Fibroblast of gingiva (primary cell): ENCODE measurements at regions not wholly inside any gene's neighbourhood (a gene's known extent, or its start where the extent isn't known, plus 50 kb on each side); places are given as distances from the start of the nearest gene placed in this dataset.

Experiments used
- DNase-seq: peaks from one replicate; pipeline ENCODE4 v3.0.0-alpha.2; 2011; ENCODE audit warnings: low read depth

DNA sequence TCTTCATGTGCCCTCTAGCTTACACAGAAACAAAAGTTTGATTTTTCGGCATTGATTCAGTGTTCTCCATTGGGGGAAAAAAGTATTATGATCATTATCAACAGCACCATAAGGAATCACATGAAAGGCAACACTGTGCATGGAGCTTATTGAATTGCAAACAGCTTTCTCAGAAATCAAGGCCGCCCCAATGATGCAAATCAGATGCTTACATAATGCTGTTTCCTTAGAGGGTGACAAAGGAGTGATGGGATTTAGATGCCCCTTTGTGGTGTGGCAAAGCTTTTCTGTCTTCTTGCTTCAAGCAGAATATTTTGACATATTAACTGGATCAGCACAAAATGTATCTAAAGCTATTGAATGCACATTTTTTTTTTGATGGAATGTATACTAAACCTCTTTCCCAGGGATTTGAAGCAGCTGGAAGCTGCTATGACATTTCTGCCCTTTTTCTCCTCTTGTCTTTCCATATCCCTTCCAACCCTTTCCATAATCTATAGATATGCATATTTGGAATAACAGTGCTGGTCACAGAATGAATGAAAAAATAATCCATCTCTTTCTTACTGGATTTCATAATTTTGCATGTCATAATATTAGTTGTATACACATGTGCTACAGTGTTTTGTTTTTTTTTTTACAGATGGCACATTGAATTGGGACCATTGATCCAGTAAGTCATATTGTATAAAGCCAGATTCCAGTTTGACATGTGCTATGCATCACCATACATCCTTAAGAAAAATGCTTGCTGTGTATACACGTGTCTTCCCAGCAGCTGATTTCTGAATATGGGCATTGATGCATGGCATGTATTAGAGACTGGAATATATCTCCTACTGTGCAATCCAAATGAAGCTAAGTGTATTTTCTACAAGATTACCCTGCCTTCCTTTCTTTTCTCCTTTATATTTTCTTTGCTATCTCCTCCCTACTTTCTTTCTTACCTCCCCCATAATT is 259.7 kb upstream of the DCN start:
- no peak for DNase-seq

DNA sequence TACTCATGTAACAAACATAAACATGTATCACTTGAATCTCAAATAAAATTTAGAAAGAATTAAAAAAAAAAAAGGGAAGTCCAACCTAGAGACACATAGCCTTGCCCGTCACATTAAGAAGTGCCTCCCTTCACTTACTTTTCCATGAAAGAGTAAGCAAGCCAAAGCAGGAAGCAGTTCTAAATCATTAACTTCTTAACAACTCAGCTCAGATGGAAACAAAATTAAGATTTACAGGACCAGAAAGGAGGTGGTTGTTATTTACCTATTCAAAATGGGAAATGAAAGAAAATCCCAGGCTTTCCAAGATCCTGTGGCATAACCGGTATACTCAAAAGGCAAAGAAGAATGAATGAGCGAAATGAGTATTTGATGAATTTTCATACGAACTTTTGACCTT is 258.6 kb upstream of the DCN start:
- no peak for DNase-seq

DNA sequence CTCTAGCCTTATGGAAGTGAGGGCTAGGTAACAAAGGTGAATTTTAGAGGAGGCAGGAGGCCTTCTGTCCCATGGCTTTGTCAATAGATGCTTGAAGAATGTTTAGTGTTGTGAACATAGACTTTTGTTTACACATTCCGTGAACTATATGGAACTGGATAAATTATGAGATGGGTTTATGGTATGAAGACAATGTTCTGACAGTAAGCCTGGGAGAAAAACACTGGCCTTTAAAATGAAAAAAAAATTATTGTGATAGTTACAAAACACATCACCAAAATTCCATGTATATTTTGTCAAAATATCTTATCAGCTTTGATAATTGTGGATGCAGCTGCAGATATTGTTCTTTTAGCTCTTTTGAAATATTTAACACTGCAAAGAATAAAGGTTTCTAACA is 251.5 kb upstream of the DCN start:
- DNase-seq = no peak

DNA sequence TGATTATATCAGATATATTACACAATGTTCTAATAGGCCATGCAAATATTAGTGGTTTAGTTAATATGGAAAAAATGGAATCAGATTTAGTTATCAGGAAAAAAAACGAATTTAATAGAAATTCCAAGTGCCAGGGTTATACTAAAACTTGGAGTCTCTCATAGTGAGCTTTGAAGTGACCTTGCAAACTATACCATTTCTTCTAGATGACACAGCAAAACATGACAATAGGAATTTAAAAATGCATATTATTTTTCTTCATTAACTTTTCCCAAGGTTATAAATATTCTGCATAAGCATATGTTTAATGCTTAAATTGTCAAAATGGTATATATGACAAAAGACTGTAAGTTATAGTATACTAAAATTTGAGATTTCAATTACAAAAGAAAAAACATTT is 250.1 kb upstream of the DCN start:
- no peak for DNase-seq

DNA sequence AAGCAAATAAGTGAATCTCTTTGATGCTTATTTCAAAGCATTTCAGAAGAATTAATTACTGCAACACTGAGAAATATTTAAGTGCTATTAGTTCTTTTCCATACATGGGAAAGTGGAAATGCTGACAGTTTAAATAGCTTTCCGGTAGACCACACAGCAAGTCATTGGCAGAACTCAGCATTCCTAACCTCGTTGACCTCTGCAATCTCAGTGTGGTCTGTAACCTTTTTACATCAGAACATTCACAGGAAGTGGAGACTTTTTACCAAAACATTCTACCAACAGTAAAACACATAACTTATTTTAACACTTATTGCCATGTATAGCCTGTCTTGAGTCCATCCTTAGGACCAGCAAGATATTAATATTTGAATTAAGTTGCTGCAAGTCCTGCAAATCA is 249.5 kb upstream of the DCN start:
- DNase-seq = no peak

DNA sequence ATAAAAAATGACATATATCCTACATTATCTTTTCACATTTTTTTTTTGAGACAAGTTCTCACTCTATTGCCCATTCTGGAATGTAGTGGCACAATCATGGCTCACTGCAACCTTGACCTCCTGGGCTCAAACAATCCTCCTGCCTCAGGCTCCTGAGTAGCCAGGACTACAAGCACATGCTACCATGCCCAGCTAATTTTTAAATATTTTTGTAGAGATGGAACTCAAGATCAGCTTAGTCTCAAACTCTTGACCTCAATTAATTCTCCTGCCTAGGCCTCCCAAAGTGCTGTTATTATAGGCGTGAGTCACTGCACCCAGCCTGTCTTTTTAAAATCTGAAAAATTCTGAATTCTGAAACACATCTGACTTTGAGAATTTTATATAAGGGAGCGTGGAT is 241.9 kb upstream of the DCN start:
- no peak for DNase-seq

DNA sequence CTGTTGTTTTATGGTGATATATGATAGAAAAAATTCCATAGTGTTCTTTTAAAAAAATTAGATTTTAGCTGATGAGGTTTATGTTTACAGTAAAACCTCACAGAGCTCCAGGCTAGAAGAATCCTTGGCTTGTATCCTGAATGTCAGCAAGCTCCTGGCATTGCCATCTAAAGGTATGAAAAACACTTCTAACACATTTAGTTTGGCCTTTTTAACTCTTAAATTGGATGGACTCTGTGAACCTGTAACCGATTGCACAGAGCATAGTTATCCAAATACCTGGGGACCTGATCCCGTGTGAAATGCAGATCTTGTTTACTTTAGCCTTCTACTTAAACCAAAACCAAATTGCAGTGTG is 241.1 kb upstream of the DCN start:
- DNase-seq = no peak

DNA sequence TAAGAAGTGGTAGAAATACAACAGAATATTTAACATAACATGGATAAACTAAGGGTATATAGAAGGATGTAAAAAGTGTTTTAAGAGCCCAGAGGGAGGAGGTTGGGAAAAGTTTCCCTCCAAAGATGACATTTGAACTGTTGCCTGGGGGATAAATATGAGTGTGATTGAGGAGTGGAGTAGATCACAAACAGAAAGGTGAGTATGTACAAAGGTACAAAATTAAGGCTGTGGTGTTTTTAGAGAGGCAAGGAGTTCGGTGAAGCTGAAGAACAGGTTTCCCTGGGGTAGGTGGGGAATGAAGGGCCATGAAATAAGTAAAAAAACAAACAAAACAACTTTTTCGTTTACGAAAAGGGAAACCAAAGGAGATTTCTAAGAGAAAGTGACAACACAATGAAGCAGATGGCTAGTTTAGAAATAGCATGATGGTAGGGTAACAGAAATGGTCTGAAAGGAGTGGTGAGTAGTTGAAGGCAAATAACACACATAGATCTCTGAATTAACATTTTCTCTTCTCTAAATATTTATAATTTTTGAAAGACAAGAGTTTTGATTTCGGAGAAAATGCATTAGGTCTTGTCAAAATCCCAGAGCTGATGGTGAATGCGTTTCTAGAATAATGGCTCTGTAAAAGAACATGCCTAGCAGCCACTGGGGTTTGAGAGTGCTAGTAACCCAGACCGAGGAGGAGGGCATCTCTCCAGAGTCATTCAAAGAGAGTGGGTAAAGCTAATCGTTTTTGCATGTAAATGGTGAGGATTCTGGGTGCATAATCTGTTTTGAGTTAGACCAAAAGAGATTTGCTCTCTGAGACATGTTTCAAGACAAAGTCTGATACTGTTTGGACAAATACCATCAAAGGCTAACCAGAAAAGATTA is 240.4 kb upstream of the DCN start:
- DNase-seq = no peak

DNA sequence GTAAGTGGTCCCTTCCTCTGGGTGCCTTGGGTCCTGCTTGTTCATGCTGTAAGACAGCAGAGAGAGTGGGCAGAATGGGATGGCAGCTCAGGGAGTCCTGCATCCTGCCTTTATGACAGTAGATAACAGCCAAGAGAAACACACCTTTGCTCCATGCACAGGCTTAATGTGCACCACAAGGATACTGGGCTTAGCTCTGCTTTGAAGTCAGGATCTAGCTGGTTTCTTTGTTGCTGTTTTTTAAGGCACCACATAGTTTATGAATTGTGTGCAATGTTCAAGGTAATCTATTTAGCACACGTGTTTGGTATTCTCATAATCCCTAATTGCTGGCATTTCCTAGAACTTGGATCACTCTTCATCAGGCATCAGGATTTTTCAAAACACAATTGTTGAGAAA is 239.5 kb upstream of the DCN start:
- no peak for DNase-seq

DNA sequence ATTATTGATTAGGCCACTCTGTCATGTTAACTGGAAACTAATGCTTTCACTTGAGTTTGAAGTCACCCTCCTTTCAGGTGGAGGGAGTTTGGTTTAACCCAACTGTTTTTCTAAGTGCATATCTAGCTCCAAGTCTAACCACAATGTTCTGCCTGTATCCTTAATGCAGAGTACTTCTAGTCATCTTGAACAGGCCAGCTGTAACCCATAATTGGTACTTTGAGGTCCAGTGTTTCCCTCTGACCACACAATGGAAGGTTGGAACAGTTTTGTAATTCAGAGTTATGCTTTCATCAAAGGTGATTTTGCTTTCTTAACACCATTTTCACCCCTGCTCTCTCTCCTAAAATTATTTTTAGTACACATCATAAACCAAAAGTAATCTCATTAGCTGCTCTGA is 237.2 kb upstream of the DCN start:
- no peak for DNase-seq

DNA sequence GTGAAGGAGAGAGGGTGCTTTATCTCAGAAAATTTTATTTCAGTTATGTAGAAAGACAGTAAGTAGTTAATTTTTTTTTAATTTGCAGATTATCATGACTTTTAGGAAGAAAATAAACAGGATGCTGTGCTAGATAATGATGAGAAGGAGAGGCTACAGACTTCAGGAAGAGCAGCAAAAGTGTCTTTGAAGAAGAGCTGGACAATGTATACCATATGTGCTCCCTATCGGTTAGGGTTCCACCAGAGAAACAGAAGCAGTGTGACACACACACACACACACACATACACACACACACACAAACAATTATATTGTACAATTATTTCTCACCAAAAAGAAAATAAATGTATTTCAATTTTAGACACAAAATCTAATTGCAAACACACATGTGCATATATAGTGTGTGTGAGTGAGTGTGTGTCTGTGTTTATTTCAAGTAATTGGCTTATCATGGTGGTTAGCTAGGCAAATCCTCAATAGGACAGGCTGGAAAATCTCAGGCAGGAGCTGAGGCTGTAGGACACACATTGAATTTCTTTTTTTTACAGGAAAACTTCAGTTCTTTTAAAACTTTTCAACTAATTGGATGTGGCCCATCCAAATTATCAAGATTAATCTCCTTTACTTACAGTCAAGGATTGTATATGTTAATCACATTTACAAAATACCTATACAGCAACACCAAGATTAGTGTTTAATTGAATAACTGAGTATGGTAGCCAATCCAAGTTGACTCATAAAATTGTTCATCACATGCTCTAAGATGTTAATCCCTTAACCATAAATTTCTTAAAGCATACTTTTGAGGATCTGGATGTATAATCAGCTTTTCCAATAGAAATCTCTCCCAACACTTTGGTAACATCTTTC is 235.8 kb upstream of the DCN start:
- DNase-seq = no peak

DNA sequence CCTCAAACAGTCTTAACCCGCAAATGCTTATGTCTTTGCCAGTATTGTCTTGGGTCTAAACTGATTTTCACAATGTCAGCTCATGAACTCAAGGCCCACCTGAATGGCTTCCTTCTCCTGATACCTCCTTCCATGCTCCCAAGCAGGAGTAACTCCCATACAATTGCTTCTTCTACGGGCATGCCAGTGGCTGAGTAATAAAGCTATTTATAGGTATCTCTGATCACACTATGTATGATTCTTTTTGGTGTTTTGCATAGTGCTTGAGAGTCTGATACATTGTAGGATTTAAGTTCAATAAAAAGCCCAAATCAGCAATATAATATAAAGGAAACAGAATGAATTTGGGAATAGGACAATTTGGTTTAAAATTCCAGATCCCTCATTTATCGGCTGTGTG is 235.0 kb upstream of the DCN start:
- no peak for DNase-seq

DNA sequence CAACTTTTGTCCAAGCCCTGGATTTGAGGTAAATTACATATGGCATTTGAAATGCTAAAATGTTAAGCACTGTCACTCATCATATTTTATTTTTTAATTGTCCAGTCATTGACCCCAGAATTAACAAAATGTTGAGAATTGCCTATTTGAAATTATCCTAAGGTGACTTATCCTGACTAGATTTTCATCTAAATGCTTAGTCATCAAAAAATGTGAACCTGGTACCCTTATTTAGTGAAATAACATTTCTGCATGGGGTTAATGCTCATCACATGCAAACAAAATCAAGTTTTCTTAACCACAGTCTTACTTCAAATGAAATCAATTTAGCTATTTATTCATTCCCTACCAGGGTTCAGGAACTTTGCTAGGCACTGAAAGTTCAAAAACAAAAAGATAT is 232.0 kb upstream of the DCN start:
- no peak for DNase-seq

DNA sequence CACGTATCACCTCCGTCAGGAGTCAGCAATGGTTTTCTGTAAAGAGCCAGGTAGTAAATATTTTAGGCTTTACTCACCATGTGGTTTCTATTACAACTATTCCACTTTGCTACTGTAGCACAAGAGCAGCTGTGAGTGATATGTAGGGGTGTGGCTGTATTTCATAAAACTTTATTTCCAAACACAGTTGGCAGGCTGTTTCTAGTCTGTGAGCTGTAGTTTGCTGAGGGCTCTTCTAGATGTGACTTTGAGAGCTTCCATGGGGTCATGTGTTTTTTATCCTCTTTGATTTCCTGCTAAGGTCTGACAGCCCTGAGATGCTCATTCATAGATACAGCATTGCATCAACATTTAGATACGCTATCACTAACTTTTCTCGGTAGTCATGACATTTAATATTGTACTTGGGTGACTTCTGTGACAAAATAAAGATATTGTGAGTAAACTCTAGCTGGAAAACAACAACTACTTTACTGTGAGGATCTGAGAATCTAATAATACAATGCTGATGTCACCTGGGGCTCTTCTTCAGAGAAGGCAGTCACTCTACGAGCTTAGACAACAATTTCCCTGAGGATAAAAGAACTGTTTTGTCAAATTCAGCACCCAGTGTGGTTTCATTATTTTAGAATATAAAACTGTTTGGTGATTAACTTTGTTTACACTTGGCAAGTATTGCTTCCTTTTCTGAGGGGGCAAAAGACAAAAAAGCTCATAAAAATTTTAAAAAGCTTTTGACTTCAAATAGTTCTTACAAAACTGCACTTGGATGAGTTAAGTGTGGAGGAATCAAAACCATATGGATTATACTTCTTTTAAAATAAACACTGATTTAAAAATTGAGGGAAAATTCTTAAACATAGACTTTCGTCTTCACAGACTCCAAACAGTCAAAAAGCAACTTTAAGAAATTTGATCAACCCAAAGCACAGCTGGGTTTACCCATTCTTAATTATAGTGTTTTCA is 231.2 kb upstream of the DCN start:
- peak; percentile 58 for DNase-seq

DNA sequence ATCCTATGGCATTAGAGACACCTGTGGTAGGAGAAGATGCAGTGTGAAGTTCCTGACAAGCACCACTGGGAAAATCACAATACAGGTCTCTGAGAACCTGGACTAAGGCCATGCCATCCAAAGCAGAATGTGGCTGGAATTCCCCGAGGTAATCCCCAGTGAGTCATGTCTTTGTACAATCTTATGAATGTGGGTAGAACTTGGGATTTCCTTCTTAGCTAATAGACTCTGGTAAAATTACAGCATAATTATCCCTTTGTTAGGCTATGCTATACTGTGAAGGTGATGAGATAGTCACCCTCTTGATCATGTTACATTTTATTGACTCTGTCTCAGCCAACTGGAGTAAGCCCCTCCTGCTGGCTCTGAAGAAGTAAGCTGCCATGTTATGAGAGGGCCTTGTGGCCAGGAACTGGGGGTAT is 224.3 kb upstream of the DCN start:
- DNase-seq = no peak

DNA sequence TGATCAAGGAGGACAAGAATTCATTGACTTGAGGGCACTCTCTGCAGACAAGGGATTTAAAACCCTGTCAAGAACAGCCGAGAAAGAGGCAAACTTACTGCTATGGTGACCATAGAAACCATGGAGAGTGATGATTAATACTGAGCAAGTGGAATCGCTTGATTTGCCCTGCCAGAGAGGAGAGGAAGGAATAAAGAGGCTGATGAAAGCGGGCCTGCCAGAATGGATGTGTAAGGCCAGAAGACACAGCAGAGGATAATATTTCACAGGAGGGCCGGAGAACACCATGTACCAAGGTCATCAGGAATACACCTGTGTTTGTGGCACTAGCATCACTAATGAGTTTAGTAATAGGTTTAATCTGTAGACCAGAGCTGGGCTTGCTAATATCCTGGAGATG is 221.8 kb upstream of the DCN start:
- no peak for DNase-seq

DNA sequence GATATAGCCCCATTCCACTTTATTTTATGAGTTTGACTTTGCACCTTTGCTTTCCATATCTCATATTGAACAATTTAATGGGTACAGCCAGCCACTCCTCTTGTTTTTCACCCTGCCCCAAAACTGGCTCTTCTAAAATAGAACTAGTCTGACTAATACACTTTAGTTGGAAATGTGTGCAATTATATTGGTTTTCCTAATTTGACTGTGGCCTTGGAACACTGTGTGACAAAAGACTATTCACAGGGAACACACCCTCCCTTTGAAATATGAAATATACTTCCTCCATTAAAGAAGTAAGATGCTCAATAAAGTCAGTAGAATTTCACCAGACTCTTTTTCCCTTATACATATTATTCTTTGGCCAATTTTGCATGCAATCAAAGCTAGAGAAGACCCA is 218.6 kb upstream of the DCN start:
- no peak for DNase-seq

DNA sequence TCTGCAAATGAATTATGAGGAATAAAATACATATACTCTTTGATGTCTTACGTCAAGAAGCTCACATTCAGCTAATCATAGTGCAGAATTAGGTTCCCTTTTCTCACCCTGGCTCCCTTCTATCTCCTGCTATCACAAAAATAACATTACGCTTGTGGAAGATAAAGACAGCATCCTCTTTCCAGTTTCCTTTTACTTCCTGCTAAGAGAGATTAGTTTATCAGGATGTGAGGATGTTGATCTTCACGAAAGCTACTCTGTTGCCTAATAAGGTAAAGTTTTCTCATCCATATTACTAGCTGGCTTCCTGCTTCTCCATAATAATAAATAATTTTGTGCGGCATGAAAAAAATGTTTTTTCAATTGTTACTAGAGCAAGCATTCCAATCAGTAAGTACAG is 217.7 kb upstream of the DCN start:
- DNase-seq = no peak

DNA sequence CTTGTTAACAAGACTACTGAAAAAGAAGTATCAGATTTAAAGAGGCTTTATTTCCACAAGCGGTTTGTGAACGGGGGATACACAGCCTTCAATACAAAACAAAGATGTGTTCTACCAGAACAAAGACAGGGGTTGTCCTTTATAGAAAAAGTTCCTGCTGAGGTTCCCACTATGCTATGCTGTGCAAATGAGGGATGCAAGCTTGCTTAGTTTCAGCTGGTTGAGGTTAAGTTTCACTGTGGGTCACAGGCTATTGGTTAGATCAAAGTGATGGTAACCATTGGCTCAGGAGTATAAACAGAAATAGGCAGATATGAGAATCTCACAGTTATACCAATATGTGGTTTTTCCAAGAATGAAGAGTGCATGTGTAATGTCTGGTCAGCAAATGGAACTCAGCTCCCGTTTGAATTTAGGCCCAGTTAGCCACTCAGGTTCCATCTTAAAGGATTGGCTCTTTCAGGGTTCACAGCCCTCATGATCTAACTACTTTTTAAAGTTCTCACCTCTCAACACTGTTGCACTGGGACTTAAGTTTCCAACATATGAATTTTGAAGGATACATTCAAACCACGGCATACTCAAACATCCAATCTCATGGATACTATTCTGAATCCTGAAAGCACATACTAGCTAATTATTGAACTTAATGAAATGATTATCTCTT is 215.4 kb upstream of the DCN start:
- no peak for DNase-seq

DNA sequence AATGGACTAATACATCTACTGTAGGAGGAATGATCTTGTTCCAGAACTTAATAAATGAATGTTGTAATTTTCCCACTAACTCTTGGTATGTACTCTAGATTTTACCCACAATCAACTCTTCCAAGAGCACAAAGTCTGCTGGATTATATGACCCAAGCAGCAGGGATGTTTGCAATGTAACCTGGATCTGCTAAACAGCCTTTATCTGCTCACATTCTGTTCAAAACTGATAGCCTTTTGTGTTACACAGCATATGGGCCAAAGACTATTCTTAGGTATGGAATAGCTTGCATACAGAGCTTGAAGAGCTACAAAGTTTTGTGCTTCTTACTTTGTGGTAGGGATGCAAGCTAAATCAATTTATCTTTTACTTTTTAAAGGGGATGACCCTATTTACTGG is 213.7 kb upstream of the DCN start:
- DNase-seq = no peak
